Uterus (tissue), 3 donors: ENCODE measurements at regions not wholly inside any gene's neighbourhood (a gene's known extent, or its start where the extent isn't known, plus 50 kb on each side); places are given as distances from the start of the nearest gene placed in this dataset.

Experiments
- DNase-seq, 2 donors: peaks; one replicate each; pipeline ENCODE4 v3.0.0-alpha.2; 2019 to 2020
- H3K27ac ChIP-seq, 2 donors: fragments of 200-600 bp; sonication (generic); 1 replicate in 1 of 2; 2 replicates in 1 of 2; pipeline ENCODE4 v1.5.1; 2016 to 2018
- H3K27me3 ChIP-seq, 2 donors: fragments of 200-600 bp; sonication (generic); one replicate each; pipeline ENCODE4 v1.5.1; 2018 to 2019; ENCODE audit warnings: control low read depth in 1 of 2
- H3K36me3 ChIP-seq, 2 donors: fragments of 200-600 bp; sonication (generic); one replicate each; pipeline ENCODE4 v1.5.1; 2019; ENCODE audit warnings: control low read depth in 1 of 2
- H3K4me1 ChIP-seq, 2 donors: fragments of 200-600 bp; sonication (generic); one replicate each; pipeline ENCODE4 v1.5.1; 2018 to 2019; ENCODE audit warnings: control low read depth in 1 of 2
- H3K4me3 ChIP-seq, 2 donors: fragments of 200-600 bp; sonication (generic); 1 replicate in 1 of 2; 2 replicates in 1 of 2; pipeline ENCODE4 v1.5.1; 2018 to 2019; ENCODE audit warnings: mild to moderate bottlenecking in 1 of 2
- H3K9me3 ChIP-seq, 2 donors: fragments of 200-600 bp; sonication (generic); one replicate each; pipeline ENCODE4 v1.5.1; 2019; ENCODE audit warnings: control low read depth in 1 of 2
- CTCF ChIP-seq, 4 experiments: fragments of 200-600 bp in 2 of 4; fragments of 450-650 bp in 2 of 4; sonication (generic) in 2 of 4; IDR thresholded peaks; one replicate each; pipeline ENCODE4 v1.5.1; 2016 to 2019; ENCODE audit warnings: antibody characterized with exemption in 4 of 4, mild to moderate bottlenecking in 2 of 4, moderate library complexity in 1 of 4
- POLR2A ChIP-seq, 2 donors: fragments of 450-650 bp; IDR thresholded peaks; one replicate each; pipeline ENCODE4 v1.6.1; 2016; ENCODE audit warnings: antibody characterized with exemption in 2 of 2, mild to moderate bottlenecking in 1 of 2, moderate library complexity in 1 of 2
- intact Hi-C: fragments of 100-400 bp; cut with DNase I; formaldehyde crosslinking; loops from one replicate; pipeline ENCODE4 v1.15.1; 2023; ENCODE audit warnings: low total_unique reads
- donor health status: DM: yes; HTN: yes; CAD: no.

DNA sequence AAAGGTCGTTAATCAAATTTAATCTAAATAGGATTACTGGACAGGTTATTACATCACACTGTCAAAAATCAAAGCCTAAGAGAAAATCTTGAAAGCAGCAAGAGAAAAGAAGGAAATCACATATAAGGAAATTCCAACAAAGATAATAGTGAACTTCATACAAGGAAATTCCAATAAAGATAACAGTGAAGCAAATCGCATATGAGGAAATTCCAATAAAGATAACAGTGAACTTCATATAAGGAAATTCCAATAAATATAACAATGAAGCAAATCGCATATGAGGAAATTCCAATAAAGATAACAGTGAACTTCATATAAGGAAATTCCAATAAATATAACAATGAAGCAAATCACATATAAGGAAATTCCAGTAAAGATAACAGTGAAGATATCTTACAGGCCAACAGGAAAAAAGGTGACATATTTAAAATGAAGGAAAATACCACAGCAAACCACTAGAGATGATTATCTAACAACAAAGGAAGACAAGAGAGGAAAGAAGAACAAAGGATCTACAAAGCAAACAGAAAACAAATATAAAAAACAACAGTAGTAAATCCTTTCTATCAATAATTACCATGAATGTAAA lies 787.7 kb downstream of the CCDC85A start:
- Histone ChIP-seq H3K4me3 (no peak overlapping the region), H3K27me3 (no peaks in the 10 kb centered on the region), H3K27ac (no peak overlapping the region), H3K36me3 (no peaks in the 10 kb centered on the region), H3K4me1 (no peaks in the 10 kb centered on the region), H3K9me3 (no peaks in the 10 kb centered on the region)
- DNase-seq = no peak
- intact Hi-C loops = no loop called here
- no peak for TF ChIP-seq POLR2A (IDR thresholded peaks at IDR 0.05)
- no peak for TF ChIP-seq CTCF (IDR thresholded peaks at IDR 0.05)

DNA sequence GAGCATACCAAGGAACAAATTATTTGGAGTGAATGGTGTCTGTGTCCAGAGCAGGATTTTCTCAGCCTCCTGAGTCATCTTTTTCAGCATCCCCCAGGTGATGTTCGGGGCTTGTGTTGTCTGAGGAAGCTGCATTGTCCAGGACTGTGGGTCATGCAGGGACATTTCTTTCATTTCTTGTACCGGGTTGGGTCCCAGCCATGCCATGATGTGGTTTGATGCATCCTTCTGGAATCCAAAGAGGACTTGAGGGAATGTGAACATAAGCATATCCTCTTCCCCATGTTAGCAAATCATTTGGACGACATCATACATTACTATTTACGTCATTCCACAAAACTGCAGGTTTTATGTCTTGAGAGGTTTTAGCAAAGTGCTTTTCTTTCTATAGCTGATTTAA lies 797.8 kb downstream of the CCDC85A start:
- intact Hi-C loops = no loop called here
- Histone ChIP-seq H3K4me1 (no peaks in the 10 kb centered on the region), H3K36me3 (no peaks in the 10 kb centered on the region), H3K27me3 (no peaks in the 10 kb centered on the region), H3K4me3 (no peak overlapping the region), H3K9me3 (peaks cover 0 to 4% of the 10 kb centered on the region in 2 donors), H3K27ac (no peak overlapping the region)
- no peak for DNase-seq
- TF ChIP-seq CTCF (IDR thresholded peaks at IDR 0.05) (no peak), POLR2A (IDR thresholded peaks at IDR 0.05) (no peak)

- TF ChIP-seq POLR2A (IDR thresholded peaks at IDR 0.05) (no peak), CTCF (IDR thresholded peaks at IDR 0.05) (no peak)
- Histone ChIP-seq H3K4me3 (no peak overlapping the region), H3K4me1 (no peaks in the 10 kb centered on the region), H3K36me3 (no peaks in the 10 kb centered on the region), H3K27ac (no peak overlapping the region), H3K27me3 (no peaks in the 10 kb centered on the region), H3K9me3 (no peaks in the 10 kb centered on the region)
- DNase-seq = no peak
- intact Hi-C loops = no loop called here
Observed at GRCh38 chr2:56985609-56986008, 801.8 kb downstream of the CCDC85A start.

GRCh38 chr2:57022496-57022895 lies 838.7 kb downstream of the CCDC85A start:
- DNase-seq = no peak
- Histone ChIP-seq H3K4me3 (no peak overlapping the region), H3K4me1 (no peaks in the 10 kb centered on the region), H3K27me3 (no peaks in the 10 kb centered on the region), H3K27ac (no peak overlapping the region), H3K36me3 (no peaks in the 10 kb centered on the region), H3K9me3 (no peaks in the 10 kb centered on the region)
- TF ChIP-seq POLR2A (IDR thresholded peaks at IDR 0.05) = no peak
- TF ChIP-seq CTCF (IDR thresholded peaks at IDR 0.05) = no peak
- intact Hi-C loops = no loop called here

DNA sequence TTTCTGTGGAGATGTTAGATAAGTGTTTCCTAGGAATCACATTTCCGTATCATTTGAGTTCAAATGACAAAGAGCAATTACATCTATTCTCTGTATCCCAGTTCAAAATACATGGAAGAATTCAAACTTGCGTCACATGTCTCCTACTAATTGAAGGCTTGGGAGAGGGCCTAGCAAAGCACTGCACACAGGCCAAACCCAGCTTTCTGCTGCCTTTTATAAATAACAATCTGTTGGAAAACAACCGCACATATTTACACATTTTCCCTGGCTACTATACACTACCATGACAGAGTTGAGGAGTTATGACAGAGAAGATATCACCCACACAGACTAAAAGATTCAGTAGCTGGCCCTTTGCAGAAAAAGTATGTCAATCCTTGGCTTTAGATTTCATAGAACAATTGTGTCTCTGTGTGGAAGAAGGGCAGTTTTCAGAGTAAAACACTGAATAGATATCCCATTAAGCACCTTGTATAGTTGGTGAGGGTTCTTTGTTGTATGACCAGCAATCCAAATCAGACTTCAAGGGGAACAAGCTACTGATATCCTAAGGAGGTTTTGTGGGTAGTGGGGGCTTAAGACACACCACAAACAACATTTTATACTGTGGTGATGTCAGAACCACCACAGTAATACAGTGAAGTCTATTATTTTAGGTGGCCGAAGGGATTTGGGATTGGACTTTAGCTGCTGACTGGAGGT lies 861.3 kb downstream of the CCDC85A start:
- H3K4me3 ChIP-seq = no peak overlapping the region
- no peaks in the 10 kb centered on the region for H3K36me3 ChIP-seq
- no peaks in the 10 kb centered on the region for H3K9me3 ChIP-seq
- DNase-seq = no peak
- H3K27me3 ChIP-seq = no peaks in the 10 kb centered on the region
- no peak overlapping the region for H3K27ac ChIP-seq
- intact Hi-C loops = no loop called here
- TF ChIP-seq POLR2A (IDR thresholded peaks at IDR 0.05) (no peak), CTCF (IDR thresholded peaks at IDR 0.05) (no peak)
- H3K4me1 ChIP-seq = no peaks in the 10 kb centered on the region
